ENCODE measurements at regions not wholly inside any gene's neighbourhood (a gene's known extent, or its start where the extent isn't known, plus 50 kb on each side); places are given as distances from the start of the nearest gene placed in this dataset.

GRCh38 chr13:104954210-104954609 is 1581.3 kb downstream of the EFNB2 start:
- TF ChIP-seq ZNF561 (tag by site-specific recombination; IDR thresholded peaks at IDR 0.05; ENCODE audit: borderline replicate concordance) (no peak), ZNF513 (tag by site-specific recombination; IDR thresholded peaks at IDR 0.05) (no peak), ZSCAN30 (tag by site-specific recombination; IDR thresholded peaks at IDR 0.05) (no peak), PBX3 (CRISPR knock-in tag; IDR thresholded peaks at IDR 0.05) (no peak), SP2 (tag by site-specific recombination; IDR thresholded peaks at IDR 0.05) (no peak), BCL11A (tag by site-specific recombination; IDR thresholded peaks at IDR 0.05; ENCODE audit: low read depth) (no peak), ZBTB11 (tag by site-specific recombination; conservative IDR thresholded peaks at IDR 0.05; ENCODE audit: low read depth) (no peak), KLF17 (tag by site-specific recombination; IDR thresholded peaks at IDR 0.05) (no peak), CTCF (tag by site-specific recombination; IDR thresholded peaks at IDR 0.05) (no peak), ZNF510 (tag by site-specific recombination; IDR thresholded peaks at IDR 0.05; ENCODE audit: insufficient replicate concordance) (no peak), ZNF266 (tag by site-specific recombination; IDR thresholded peaks at IDR 0.05; ENCODE audit: low read depth) (no peak), PATZ1 (tag by site-specific recombination; IDR thresholded peaks at IDR 0.05) (no peak), ZNF274 (IDR thresholded peaks at IDR 0.05; ENCODE audit: low read length) (no peak), ZNF274 (tag by site-specific recombination; IDR thresholded peaks at IDR 0.05; ENCODE audit: borderline replicate concordance) (no peak), MYNN (tag by site-specific recombination; IDR thresholded peaks at IDR 0.05; ENCODE audit: borderline replicate concordance) (no peak)
